Lower leg skin (tissue), 3 donors: ENCODE measurements at regions not wholly inside any gene's neighbourhood (a gene's known extent, or its start where the extent isn't known, plus 50 kb on each side); places are given as distances from the start of the nearest gene placed in this dataset.

Source experiments
- CTCF ChIP-seq, 3 donors: fragments of 450-650 bp; IDR thresholded peaks; one replicate each; pipeline ENCODE4 v1.5.1; 2016; ENCODE audit warnings: antibody characterized with exemption in 3 of 3, mild to moderate bottlenecking in 3 of 3, moderate library complexity in 2 of 3
- POLR2A ChIP-seq, 2 donors: fragments of 450-650 bp; IDR thresholded peaks; one replicate each; pipeline ENCODE4 v1.6.1; 2016 to 2017; ENCODE audit warnings: antibody characterized with exemption in 2 of 2, mild to moderate bottlenecking in 1 of 2, moderate library complexity in 1 of 2

- no peak for TF ChIP-seq CTCF (IDR thresholded peaks at IDR 0.05)
- TF ChIP-seq POLR2A (IDR thresholded peaks at IDR 0.05), result no peak
Observed at GRCh38 chr5:20656262-20656661, 668.3 kb upstream of the CDH18 start.
